ENCODE measurements at regions not wholly inside any gene's neighbourhood (a gene's known extent, or its start where the extent isn't known, plus 50 kb on each side); places are given as distances from the start of the nearest gene placed in this dataset.

GRCh38 chr20:11332381-11332780, 585.3 kb upstream of the BTBD3 start:
- DNase-seq: no peak

GRCh38 chr20:11333634-11334033, 584.1 kb upstream of the BTBD3 start:
- DNase-seq: no peak

GRCh38 chr20:11337361-11338130, 580.1 kb upstream of the BTBD3 start:
- no peak for DNase-seq

GRCh38 chr20:11338496-11339306, 579.0 kb upstream of the BTBD3 start:
- no peak for DNase-seq

GRCh38 chr20:11344939-11345338, 572.8 kb upstream of the BTBD3 start:
- no peak for DNase-seq

GRCh38 chr20:11347738-11348137, 570.0 kb upstream of the BTBD3 start:
- no peak for DNase-seq

DNA sequence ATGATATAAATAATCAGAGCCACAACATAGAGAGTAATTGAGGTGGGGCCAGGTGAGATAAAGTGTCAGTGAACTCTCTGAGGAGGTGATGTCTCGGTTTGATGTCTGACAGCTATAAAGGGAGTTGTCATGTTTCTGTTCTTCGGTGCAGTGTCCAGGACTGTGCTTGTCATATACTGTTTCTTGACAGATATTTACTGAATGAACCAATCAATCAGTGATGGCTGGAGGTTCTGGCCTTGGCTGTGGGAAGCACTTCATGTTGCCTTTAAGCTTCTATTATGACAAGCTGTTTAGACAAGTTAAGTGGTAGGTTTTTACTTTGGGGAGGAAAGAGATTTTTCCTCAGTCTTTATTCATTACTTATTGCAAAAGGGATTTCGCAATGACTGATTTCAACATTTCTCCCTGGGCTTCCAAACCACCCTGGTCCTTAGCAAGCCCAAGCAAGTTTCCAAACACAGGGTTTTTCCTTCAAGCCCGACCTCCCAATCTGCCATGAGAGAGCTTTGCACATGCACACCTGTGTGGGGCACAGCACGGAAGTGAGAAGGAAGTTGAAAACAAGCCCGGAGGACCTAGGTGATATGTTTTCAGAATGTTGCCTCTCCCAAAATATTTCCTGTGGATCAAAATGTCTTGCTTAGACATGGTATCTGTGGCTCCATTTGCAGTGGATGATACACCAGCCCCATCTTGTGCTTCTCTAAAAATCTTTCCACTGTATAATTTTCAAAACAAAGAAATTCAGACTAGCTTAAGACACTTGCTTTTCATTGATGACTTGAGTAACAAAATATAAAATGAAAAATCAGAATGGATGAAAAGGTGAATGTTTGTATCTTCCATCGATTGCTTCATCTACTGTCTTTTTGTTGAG, 567.3 kb upstream of the BTBD3 start:
- peak; percentile 33 for DNase-seq

GRCh38 chr20:11352041-11352440, 565.7 kb upstream of the BTBD3 start:
- no peak for DNase-seq

GRCh38 chr20:11354846-11355245, 562.8 kb upstream of the BTBD3 start:
- no peak for DNase-seq

GRCh38 chr20:11355345-11355744, 562.3 kb upstream of the BTBD3 start:
- no peak for DNase-seq

GRCh38 chr20:11356061-11356460, 561.6 kb upstream of the BTBD3 start:
- no peak for DNase-seq

GRCh38 chr20:11362450-11362849, 555.2 kb upstream of the BTBD3 start:
- DNase-seq: no peak

DNA sequence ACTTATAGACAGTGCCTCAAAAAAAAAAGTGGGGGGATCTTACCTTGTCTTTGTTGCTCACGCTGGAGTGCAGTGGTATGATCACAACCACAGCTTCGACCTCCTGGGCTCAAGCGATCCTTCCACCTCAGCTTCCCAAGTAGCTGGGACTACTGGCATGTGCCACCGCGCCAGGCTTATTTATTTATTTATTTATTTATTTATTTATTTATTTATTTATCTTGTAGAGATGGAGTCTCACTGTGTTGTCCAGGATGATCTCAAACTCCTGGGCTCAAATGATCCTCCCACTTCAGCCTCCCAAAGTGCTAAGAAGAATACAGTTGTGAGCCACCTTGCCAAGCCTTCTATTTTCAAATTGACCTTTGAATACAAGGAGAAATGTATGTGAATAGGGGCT, 553.0 kb upstream of the BTBD3 start:
- no peak for DNase-seq

GRCh38 chr20:11366660-11367059, 551.0 kb upstream of the BTBD3 start:
- no peak for DNase-seq

DNA sequence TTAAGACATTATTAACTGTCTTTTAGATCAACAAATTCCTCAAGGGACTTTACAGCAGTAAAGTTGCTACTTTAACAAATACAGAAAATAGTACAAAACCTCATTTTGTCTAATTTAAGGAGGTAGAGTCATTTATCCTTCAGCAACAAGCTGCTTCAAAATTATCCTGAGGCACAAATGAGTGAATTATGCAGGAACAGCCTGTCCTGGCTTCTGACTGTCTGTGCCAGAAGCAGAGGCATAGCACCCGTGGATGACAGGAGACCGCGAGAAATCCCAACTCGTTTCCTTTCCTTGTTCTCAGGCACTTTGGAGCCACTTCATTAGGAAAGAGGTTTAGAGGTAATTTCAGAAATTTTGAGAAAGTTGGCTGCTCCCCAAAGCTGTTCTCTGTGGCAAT, 549.2 kb upstream of the BTBD3 start:
- DNase-seq: no peak

DNA sequence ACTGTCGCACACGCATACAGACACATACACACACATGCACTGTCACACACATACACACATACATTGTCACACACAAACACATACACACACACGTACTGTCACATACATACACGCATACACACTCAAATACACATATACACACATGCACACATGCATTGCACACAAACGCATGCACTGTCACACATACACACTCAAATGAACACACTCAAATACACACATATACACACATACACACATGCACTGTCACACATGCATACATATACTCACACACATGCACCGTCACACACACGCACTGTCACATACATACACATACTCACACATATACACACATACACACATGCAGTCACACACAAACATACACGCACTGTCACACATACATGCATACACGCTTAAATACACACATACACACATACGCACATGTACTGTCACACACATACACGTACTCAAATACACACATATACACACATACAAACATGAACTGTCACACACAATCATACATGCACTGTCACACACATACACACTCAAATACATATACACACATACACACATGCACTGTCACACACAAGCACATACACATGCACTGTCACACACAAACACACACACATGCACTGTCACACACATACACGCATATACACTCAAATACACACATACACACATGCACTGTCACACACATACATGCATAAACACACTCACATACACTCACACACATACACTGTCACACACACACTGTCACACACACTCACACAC, 548.6 kb upstream of the BTBD3 start:
- no peak for DNase-seq

DNA sequence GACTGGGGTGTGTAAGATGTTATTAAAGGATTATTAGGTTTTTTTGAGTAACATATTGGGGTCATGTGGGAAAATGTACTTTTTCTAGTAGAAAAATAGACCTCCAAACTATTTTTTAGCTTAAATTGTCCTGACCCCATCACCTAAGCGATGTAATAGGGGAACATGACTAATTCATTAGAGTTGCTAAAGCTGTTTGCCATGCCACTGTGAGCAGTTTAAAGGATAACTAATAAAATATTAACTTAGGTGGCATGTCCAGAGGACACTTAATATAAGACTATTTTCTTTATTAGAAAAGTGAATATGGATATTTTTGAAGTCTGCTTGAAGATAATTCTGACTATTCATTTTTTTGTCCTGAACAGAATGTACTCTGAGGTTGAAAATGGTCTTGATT, 545.9 kb upstream of the BTBD3 start:
- DNase-seq: no peak

GRCh38 chr20:11372876-11373790, 544.6 kb upstream of the BTBD3 start:
- no peak for DNase-seq

GRCh38 chr20:11375335-11375734, 542.4 kb upstream of the BTBD3 start:
- no peak for DNase-seq

DNA sequence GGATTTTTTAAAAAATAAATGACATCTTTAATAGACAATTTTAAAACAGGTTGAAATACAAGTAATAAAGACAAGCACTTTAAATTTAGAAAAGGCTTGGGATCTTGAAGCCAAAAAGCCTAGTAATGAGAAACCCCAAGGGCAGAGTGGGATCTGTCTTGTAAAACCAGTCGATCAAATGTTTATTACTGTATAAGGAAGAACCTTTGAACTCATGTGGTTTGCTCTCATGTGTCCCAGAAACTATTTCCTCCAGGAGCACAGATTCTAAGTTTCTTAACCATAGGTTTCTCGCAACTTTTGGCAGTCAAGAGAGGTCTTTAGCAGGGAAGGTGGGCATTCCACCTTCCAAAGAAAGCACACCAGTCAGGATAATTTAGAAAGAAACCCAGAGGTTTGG, 541.7 kb upstream of the BTBD3 start:
- DNase-seq: no peak

- DNase-seq: no peak
Measured at GRCh38 chr20:11376420-11376819, 541.3 kb upstream of the BTBD3 start.

DNA sequence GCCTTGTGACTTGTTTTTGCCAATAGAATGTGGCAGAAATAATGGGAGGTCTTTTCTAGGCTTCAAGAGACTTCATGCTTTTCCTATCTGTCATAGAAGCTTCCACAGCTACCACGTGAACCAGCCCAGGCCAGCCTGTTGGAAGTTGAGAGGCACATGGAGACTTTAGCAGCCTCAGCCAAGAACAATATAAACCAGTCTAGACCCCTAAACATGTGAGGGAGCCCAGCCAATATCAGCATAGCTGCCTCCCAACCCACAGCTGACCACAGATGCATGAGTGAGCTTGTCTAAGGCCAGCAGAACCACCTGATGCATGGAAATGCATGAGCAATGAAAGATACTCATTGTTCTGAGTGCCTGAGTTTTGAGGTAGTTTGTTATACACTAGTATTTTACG, 540.7 kb upstream of the BTBD3 start:
- DNase-seq: no peak

Measured in inflammatory macrophage treated with lipopolysaccharide for 4 hours (primary cell).